PC-9 (cell line): ENCODE measurements at regions not wholly inside any gene's neighbourhood (a gene's known extent, or its start where the extent isn't known, plus 50 kb on each side); places are given as distances from the start of the nearest gene placed in this dataset.

Source experiments
- CTCF ChIP-seq: fragments of 200-600 bp; sonication (generic); conservative IDR thresholded peaks from 2 replicates; pipeline ENCODE4 v1.6.1; 2017; ENCODE audit warnings: mixed run types, antibody characterized with exemption, mild to moderate bottlenecking, moderate library complexity
- EZH2 ChIP-seq: fragments of 200-600 bp; sonication (generic); IDR thresholded peaks from 2 replicates; pipeline ENCODE4 v1.8.0; 2017; ENCODE audit warnings: antibody characterized with exemption, low read depth

GRCh38 chr2:160835166-160835565 is 325.1 kb upstream of the TANK start:
- TF ChIP-seq CTCF (no peak), EZH2 (no peak)
